ENCODE measurements at regions not wholly inside any gene's neighbourhood (a gene's known extent, or its start where the extent isn't known, plus 50 kb on each side); places are given as distances from the start of the nearest gene placed in this dataset.
"Not testable (repeated sequence)": the region's sequence is repeated elsewhere in the genome, so short reads cannot be mapped to it uniquely, and the experiment has no call there.

DNA sequence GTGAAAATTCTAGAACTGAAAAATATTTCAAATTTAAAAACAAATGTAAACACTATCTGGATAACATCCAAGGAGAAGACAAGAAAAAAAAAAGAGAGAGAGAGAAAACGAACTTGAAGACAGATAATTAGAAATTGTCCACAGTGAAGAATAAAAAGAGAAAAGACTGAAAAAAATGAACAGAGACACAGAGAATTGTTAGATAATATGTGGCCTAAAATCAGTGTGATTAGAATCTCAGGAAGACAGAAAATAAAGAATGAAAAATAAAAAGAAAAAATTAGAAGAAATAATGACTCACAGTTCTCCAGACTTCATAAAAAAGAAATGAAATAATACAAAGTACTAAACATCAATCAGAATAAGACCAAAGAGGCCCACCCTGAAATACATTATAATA is 1209.3 kb downstream of the FSCB start:
- DNase-seq (ENCODE audit: low read depth, low spot score), result no peak
- TF ChIP-seq, protein P1, sequence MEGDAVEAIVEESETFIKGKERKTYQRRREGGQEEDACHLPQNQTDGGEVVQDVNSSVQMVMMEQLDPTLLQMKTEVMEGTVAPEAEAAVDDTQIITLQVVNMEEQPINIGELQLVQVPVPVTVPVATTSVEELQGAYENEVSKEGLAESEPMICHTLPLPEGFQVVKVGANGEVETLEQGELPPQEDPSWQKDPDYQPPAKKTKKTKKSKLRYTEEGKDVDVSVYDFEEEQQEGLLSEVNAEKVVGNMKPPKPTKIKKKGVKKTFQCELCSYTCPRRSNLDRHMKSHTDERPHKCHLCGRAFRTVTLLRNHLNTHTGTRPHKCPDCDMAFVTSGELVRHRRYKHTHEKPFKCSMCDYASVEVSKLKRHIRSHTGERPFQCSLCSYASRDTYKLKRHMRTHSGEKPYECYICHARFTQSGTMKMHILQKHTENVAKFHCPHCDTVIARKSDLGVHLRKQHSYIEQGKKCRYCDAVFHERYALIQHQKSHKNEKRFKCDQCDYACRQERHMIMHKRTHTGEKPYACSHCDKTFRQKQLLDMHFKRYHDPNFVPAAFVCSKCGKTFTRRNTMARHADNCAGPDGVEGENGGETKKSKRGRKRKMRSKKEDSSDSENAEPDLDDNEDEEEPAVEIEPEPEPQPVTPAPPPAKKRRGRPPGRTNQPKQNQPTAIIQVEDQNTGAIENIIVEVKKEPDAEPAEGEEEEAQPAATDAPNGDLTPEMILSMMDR (conservative IDR thresholded peaks at IDR 0.05), result no peak
- H3K9me3 Mint-ChIP-seq, result peaks cover 2% of the 10 kb centered on the region

DNA sequence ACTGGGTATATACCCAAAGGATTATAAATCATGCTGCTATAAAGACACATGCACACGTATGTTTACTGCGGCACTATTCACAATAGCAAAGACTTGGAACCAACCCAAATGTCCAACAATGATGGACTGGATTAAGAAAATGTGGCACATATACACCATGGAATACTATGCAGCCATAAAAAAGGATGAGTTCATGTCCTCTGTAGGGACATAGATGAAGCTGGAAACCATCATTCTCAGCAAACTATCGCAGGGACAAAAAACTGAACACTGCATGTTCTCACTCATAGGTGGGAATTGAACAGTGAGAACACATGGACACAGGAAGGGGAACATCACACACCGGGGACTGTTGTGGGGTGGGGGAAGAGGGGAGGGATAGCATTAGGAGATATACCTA is 1211.0 kb downstream of the FSCB start:
- H3K4me1 Mint-ChIP-seq; H3K4me3 Mint-ChIP-seq; H3K27ac Mint-ChIP-seq (ENCODE audit: unreplicated experiment); DNase-seq (ENCODE audit: low read depth, low spot score); H3K36me3 Mint-ChIP-seq (ENCODE audit: low read depth); H3K9me3 Mint-ChIP-seq; H3K27me3 Mint-ChIP-seq (ENCODE audit: low read depth): not testable (repeated sequence)

More for the DNA sequence above, 1209.3 kb downstream of the FSCB start:
- H3K36me3 Mint-ChIP-seq (ENCODE audit: low read depth), result no peaks in the 10 kb centered on the region
- H3K27ac Mint-ChIP-seq (ENCODE audit: unreplicated experiment), result no peak overlapping the region
- no peaks in the 10 kb centered on the region for H3K27me3 Mint-ChIP-seq (ENCODE audit: low read depth)
- no peaks in the 10 kb centered on the region for H3K4me1 Mint-ChIP-seq
- H3K4me3 Mint-ChIP-seq, result no peak overlapping the region

DNA sequence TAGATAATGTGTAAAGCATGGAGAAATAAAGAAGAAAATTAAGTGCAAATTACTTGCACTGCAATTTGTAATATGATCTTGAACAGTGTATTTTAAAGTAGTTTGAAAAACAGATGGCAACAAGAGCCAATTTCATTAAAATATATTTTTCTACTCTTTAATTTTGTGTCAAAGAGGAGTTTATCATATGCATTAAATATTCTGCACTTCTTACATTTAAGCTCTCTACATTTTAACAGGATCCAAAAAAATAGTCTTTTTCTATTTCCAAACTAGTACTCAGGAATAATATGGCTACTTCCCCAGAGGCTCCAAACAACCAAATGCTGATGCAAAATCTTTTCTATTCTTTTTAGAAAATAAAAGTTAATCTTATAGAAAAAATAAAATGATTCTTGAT is 1221.5 kb downstream of the FSCB start:
- Mint-ChIP-seq H3K9me3 (no peaks in the 10 kb centered on the region), H3K4me1 (no peaks in the 10 kb centered on the region), H3K27ac (ENCODE audit: unreplicated experiment) (no peak overlapping the region), H3K36me3 (ENCODE audit: low read depth) (no peaks in the 10 kb centered on the region), H3K4me3 (no peak overlapping the region), H3K27me3 (ENCODE audit: low read depth) (no peaks in the 10 kb centered on the region)
- no peak for DNase-seq (ENCODE audit: low read depth, low spot score)
- TF ChIP-seq, protein P1 (conservative IDR thresholded peaks at IDR 0.05), result no peak

DNA sequence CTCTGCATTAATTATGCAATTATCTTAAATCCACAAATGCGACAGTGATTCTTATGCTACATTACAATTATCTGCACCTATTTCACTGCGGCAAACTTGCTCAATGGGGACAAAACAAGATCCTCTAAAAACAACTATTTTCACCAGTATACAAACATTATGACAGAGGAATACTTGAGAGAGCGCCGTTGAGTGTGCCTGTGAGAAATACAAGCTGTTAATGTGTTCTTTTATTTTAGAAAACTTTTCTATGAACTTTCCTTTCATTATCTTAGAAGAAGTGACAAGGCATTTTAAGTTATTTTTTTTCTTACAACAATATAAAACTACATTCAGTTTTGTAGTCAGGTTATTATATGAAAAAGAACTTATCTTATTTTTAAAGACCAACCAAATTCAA is 1247.0 kb downstream of the FSCB start:
- Mint-ChIP-seq H3K9me3 (peaks cover 6% of the 10 kb centered on the region), H3K4me1 (no peaks in the 10 kb centered on the region), H3K27ac (ENCODE audit: unreplicated experiment) (no peak overlapping the region), H3K4me3 (no peak overlapping the region), H3K36me3 (ENCODE audit: low read depth) (no peaks in the 10 kb centered on the region), H3K27me3 (ENCODE audit: low read depth) (no peaks in the 10 kb centered on the region)
- TF ChIP-seq, protein P1 (conservative IDR thresholded peaks at IDR 0.05), result no peak
- no peak for DNase-seq (ENCODE audit: low read depth, low spot score)

DNA sequence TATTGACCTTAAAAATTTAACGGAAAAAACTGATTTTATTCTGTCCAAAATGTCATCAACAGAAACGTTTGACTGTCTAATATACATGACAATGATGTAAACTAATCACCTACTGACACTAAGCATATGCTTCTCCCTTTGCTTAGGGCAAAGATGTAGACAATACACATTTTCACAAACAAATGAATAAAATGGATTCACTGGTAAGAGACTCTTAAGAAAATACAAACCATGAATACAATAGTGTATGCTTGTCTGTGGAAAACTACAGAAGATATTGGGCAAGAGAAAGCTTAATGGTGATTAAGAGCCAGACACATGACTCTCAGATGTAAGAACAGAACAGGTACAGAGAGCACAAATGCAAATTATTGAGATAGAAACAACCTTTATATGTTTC is 1248.7 kb downstream of the FSCB start:
- H3K4me3 Mint-ChIP-seq, result no peak overlapping the region
- no peak overlapping the region for H3K27ac Mint-ChIP-seq (ENCODE audit: unreplicated experiment)

DNA sequence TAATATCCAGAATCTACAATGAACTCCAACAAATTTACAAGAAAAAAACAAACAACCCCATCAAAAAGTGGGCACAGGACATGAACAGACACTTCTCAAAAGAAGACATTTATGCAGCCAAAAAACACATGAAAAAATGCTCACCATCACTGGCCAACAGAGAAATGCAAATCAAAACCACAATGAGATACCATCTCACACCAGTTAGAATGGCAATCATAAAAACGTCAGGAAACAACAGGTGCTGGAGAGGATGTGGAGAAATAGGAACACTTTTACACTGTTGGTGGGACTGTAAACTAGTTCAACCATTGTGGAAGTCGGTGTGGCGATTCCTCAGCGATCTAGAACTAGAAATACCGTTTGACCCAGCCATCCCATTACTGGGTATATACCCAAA is 1250.1 kb downstream of the FSCB start:
- DNase-seq (ENCODE audit: low read depth, low spot score); H3K4me3 Mint-ChIP-seq; H3K9me3 Mint-ChIP-seq; H3K27ac Mint-ChIP-seq (ENCODE audit: unreplicated experiment); H3K4me1 Mint-ChIP-seq; H3K36me3 Mint-ChIP-seq (ENCODE audit: low read depth); H3K27me3 Mint-ChIP-seq (ENCODE audit: low read depth): not testable (repeated sequence)

More for the DNA sequence above, 1248.7 kb downstream of the FSCB start:
- no peaks in the 10 kb centered on the region for H3K4me1 Mint-ChIP-seq
- no peaks in the 10 kb centered on the region for H3K36me3 Mint-ChIP-seq (ENCODE audit: low read depth)
- DNase-seq (ENCODE audit: low read depth, low spot score), result no peak
- H3K27me3 Mint-ChIP-seq (ENCODE audit: low read depth), result no peaks in the 10 kb centered on the region
- peaks cover 4% of the 10 kb centered on the region for H3K9me3 Mint-ChIP-seq
- TF ChIP-seq, protein P1 (conservative IDR thresholded peaks at IDR 0.05), result no peak

DNA sequence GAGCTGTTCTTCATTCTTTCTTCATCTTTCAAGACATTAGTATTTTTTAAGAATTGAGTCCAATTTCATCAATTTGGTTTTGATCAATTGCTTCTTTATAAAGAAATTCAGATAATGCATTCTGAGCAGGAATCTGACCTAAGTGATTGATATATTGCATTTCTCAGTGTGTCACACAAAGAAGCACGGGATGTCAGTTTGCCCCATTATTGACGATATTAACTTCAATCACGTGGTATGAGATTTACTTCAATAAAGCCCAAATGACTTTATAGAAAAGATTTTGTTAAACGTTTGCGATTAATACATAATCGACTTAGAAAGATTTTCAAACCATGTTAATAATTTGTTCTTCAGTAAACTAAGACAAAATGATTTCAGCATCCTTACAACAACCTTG is 1254.2 kb downstream of the FSCB start:
- TF ChIP-seq, protein P1 (conservative IDR thresholded peaks at IDR 0.05), result no peak
- Mint-ChIP-seq H3K4me3 (no peak overlapping the region), H3K27ac (ENCODE audit: unreplicated experiment) (no peak overlapping the region), H3K4me1 (no peaks in the 10 kb centered on the region), H3K27me3 (ENCODE audit: low read depth) (no peaks in the 10 kb centered on the region), H3K9me3 (no peaks in the 10 kb centered on the region), H3K36me3 (ENCODE audit: low read depth) (no peaks in the 10 kb centered on the region)
- no peak for DNase-seq (ENCODE audit: low read depth, low spot score)

Measured in neural crest cell (in vitro differentiated cells).